ENCODE measurements at regions not wholly inside any gene's neighbourhood (a gene's known extent, or its start where the extent isn't known, plus 50 kb on each side); places are given as distances from the start of the nearest gene placed in this dataset.

- Histone ChIP-seq H3F3A (ENCODE audit: insufficient read depth, low read length, poor library complexity, severe bottlenecking) (no peaks in the 10 kb centered on the region), H2AFZ (ENCODE audit: low read depth, low read length) (no peak overlapping the region), H3K9ac (ENCODE audit: low read length) (no peak overlapping the region), H3K4me2 (ENCODE audit: low read length) (no peak overlapping the region), H3K36me3 (ENCODE audit: insufficient read depth, low read length) (no peaks in the 10 kb centered on the region), H4K20me1 (ENCODE audit: insufficient read depth) (no peaks in the 10 kb centered on the region), H3K9me3 (ENCODE audit: low read length) (no peaks in the 10 kb centered on the region), H3K79me2 (replicated peaks; ENCODE audit: insufficient read depth, low read length) (no peaks in the 10 kb centered on the region), H3K27me3 (ENCODE audit: insufficient read depth, low read depth, low read length) (no peaks in the 10 kb centered on the region), H3K4me3 (ENCODE audit: low read length) (no peak overlapping the region), H3K9me2 (ENCODE audit: insufficient read depth, low read length) (no peaks in the 10 kb centered on the region), H3K27ac (ENCODE audit: low read length) (no peak overlapping the region)
- TF ChIP-seq SMC3 (conservative IDR thresholded peaks at IDR 0.05; ENCODE audit: poor library complexity), result no peak
- no peak for TF ChIP-seq RAD21 (conservative IDR thresholded peaks at IDR 0.05)
- no peak for TF ChIP-seq POLR2AphosphoS5 (IDR thresholded peaks at IDR 0.05)
- TF ChIP-seq CTCF (IDR thresholded peaks at IDR 0.05; ENCODE audit: poor library complexity, severe bottlenecking), result no peak
- TF ChIP-seq EZH2 (IDR thresholded peaks at IDR 0.05; ENCODE audit: borderline replicate concordance, insufficient read depth, low read length, poor library complexity, severe bottlenecking), result no peak
- no peak for TF ChIP-seq MXI1 (conservative IDR thresholded peaks at IDR 0.05; ENCODE audit: poor library complexity, severe bottlenecking)
- no peak for TF ChIP-seq REST (IDR thresholded peaks at IDR 0.05; ENCODE audit: borderline replicate concordance)
- TF ChIP-seq TAF1 (IDR thresholded peaks at IDR 0.05; ENCODE audit: low read depth), result no peak
- no peak for TF ChIP-seq EP300 (conservative IDR thresholded peaks at IDR 0.05; ENCODE audit: poor library complexity, severe bottlenecking)
Measured at GRCh38 chr2:59957504-59957903, 596.0 kb downstream of the BCL11A start.

GRCh38 chr2:59956981-59957380 lies 596.5 kb downstream of the BCL11A start:
- Histone ChIP-seq H3K4me3 (ENCODE audit: low read length) (no peak overlapping the region), H3F3A (ENCODE audit: insufficient read depth, low read length, poor library complexity, severe bottlenecking) (no peaks in the 10 kb centered on the region), H3K9me2 (ENCODE audit: insufficient read depth, low read length) (no peaks in the 10 kb centered on the region), H3K79me2 (replicated peaks; ENCODE audit: insufficient read depth, low read length) (no peaks in the 10 kb centered on the region), H4K20me1 (ENCODE audit: insufficient read depth) (no peaks in the 10 kb centered on the region), H3K27ac (ENCODE audit: low read length) (no peak overlapping the region), H3K36me3 (ENCODE audit: insufficient read depth, low read length) (no peaks in the 10 kb centered on the region), H3K9me3 (ENCODE audit: low read length) (no peaks in the 10 kb centered on the region), H2AFZ (ENCODE audit: low read depth, low read length) (no peak overlapping the region), H3K4me2 (ENCODE audit: low read length) (no peak overlapping the region), H3K27me3 (ENCODE audit: insufficient read depth, low read depth, low read length) (no peaks in the 10 kb centered on the region), H3K9ac (ENCODE audit: low read length) (no peak overlapping the region)
- TF ChIP-seq RAD21 (conservative IDR thresholded peaks at IDR 0.05) (no peak), REST (IDR thresholded peaks at IDR 0.05; ENCODE audit: borderline replicate concordance) (no peak), EZH2 (IDR thresholded peaks at IDR 0.05; ENCODE audit: borderline replicate concordance, insufficient read depth, low read length, poor library complexity, severe bottlenecking) (no peak), EP300 (conservative IDR thresholded peaks at IDR 0.05; ENCODE audit: poor library complexity, severe bottlenecking) (no peak), TAF1 (IDR thresholded peaks at IDR 0.05; ENCODE audit: low read depth) (no peak), SMC3 (conservative IDR thresholded peaks at IDR 0.05; ENCODE audit: poor library complexity) (no peak), POLR2AphosphoS5 (IDR thresholded peaks at IDR 0.05) (no peak), MXI1 (conservative IDR thresholded peaks at IDR 0.05; ENCODE audit: poor library complexity, severe bottlenecking) (no peak), CTCF (IDR thresholded peaks at IDR 0.05; ENCODE audit: poor library complexity, severe bottlenecking) (no peak)
